Sigmoid colon (tissue), 4 donors: ENCODE measurements at regions not wholly inside any gene's neighbourhood (a gene's known extent, or its start where the extent isn't known, plus 50 kb on each side); places are given as distances from the start of the nearest gene placed in this dataset.

Experiments
- CTCF ChIP-seq, 4 experiments: fragments of 450-650 bp in 3 of 4; fragments of 200-600 bp in 1 of 4; IDR thresholded peaks; one replicate each; pipeline ENCODE4 v1.5.1; 2016 to 2019; ENCODE audit warnings: antibody characterized with exemption in 4 of 4, mild to moderate bottlenecking in 3 of 4, moderate library complexity in 2 of 4
- POLR2A ChIP-seq, 2 donors: fragments of 450-650 bp; IDR thresholded peaks; one replicate each; pipeline ENCODE4 v1.6.1; 2016; ENCODE audit warnings: antibody characterized with exemption in 2 of 2, mild to moderate bottlenecking in 2 of 2, moderate library complexity in 2 of 2
- POLR2AphosphoS5 ChIP-seq, 4 donors: sonication (generic); formaldehyde crosslinking; IDR thresholded peaks; one replicate each; pipeline ENCODE4 v1.6.1; 2017; ENCODE audit warnings: antibody characterized with exemption in 4 of 4

- TF ChIP-seq CTCF (IDR thresholded peaks at IDR 0.05) (no peak), POLR2A (IDR thresholded peaks at IDR 0.05) (no peak), POLR2AphosphoS5 (IDR thresholded peaks at IDR 0.05) (no peak)
Observed at GRCh38 chr5:3954199-3954598, 358.6 kb downstream of the IRX1 start.
